ENCODE measurements at regions not wholly inside any gene's neighbourhood (a gene's known extent, or its start where the extent isn't known, plus 50 kb on each side); places are given as distances from the start of the nearest gene placed in this dataset.

- no peak for DNase-seq (ENCODE audit: extremely low spot score, unreplicated experiment)
- Mint-ChIP-seq H3K36me3 (ENCODE audit: unreplicated experiment) (peaks cover 15% of the 10 kb centered on the region), H3K27ac (ENCODE audit: unreplicated experiment) (peak overlapping the region; percentile 81), H3K9me3 (ENCODE audit: unreplicated experiment) (peaks cover 21% of the 10 kb centered on the region), H3K27me3 (ENCODE audit: unreplicated experiment) (no peaks in the 10 kb centered on the region), H3K4me3 (ENCODE audit: unreplicated experiment) (no peak overlapping the region), H3K4me1 (ENCODE audit: unreplicated experiment) (peaks cover 38% of the 10 kb centered on the region)
- TF ChIP-seq CTCF (IDR thresholded peaks at IDR 0.05) = no peak
Measured at GRCh38 chr6:74645108-74645849, 560.6 kb downstream of the COL12A1 start.

- peaks cover 2% of the 10 kb centered on the region for H3K36me3 Mint-ChIP-seq (ENCODE audit: unreplicated experiment)
- no peak for TF ChIP-seq CTCF (IDR thresholded peaks at IDR 0.05)
- DNase-seq (ENCODE audit: extremely low spot score, unreplicated experiment) = no peak
- peaks cover 4% of the 10 kb centered on the region for H3K9me3 Mint-ChIP-seq (ENCODE audit: unreplicated experiment)
- no peak overlapping the region for H3K27ac Mint-ChIP-seq (ENCODE audit: unreplicated experiment)
- H3K4me1 Mint-ChIP-seq (ENCODE audit: unreplicated experiment) = peaks cover 62% of the 10 kb centered on the region
- H3K27me3 Mint-ChIP-seq (ENCODE audit: unreplicated experiment) = no peaks in the 10 kb centered on the region
- no peak overlapping the region for H3K4me3 Mint-ChIP-seq (ENCODE audit: unreplicated experiment)
Measured at GRCh38 chr6:74642101-74642500, 563.8 kb downstream of the COL12A1 start.

- no peaks in the 10 kb centered on the region for H3K27me3 Mint-ChIP-seq (ENCODE audit: unreplicated experiment)
- peak overlapping the region; percentile 52 for H3K27ac Mint-ChIP-seq (ENCODE audit: unreplicated experiment)
- peaks cover 5% of the 10 kb centered on the region for H3K36me3 Mint-ChIP-seq (ENCODE audit: unreplicated experiment)
- H3K9me3 Mint-ChIP-seq (ENCODE audit: unreplicated experiment) = peaks cover 4% of the 10 kb centered on the region
- peaks cover 56% of the 10 kb centered on the region for H3K4me1 Mint-ChIP-seq (ENCODE audit: unreplicated experiment)
- no peak for DNase-seq (ENCODE audit: extremely low spot score, unreplicated experiment)
- TF ChIP-seq CTCF (IDR thresholded peaks at IDR 0.05) = no peak
- H3K4me3 Mint-ChIP-seq (ENCODE audit: unreplicated experiment) = no peak overlapping the region
Measured at GRCh38 chr6:74638412-74638811, 567.4 kb downstream of the COL12A1 start.

- peaks cover 37% of the 10 kb centered on the region for H3K4me1 Mint-ChIP-seq (ENCODE audit: unreplicated experiment)
- H3K36me3 Mint-ChIP-seq (ENCODE audit: unreplicated experiment) = peaks cover 11% of the 10 kb centered on the region
- no peak for DNase-seq (ENCODE audit: extremely low spot score, unreplicated experiment)
- TF ChIP-seq CTCF (IDR thresholded peaks at IDR 0.05) = no peak
- H3K4me3 Mint-ChIP-seq (ENCODE audit: unreplicated experiment) = no peak overlapping the region
- no peaks in the 10 kb centered on the region for H3K27me3 Mint-ChIP-seq (ENCODE audit: unreplicated experiment)
- H3K9me3 Mint-ChIP-seq (ENCODE audit: unreplicated experiment) = peaks cover 15% of the 10 kb centered on the region
- peak overlapping the region; percentile 35 for H3K27ac Mint-ChIP-seq (ENCODE audit: unreplicated experiment)
Measured at GRCh38 chr6:74632196-74632875, 573.5 kb downstream of the COL12A1 start.

GRCh38 chr6:74631564-74631963 is 574.3 kb downstream of the COL12A1 start:
- peaks cover 11% of the 10 kb centered on the region for H3K36me3 Mint-ChIP-seq (ENCODE audit: unreplicated experiment)
- peaks cover 40% of the 10 kb centered on the region for H3K4me1 Mint-ChIP-seq (ENCODE audit: unreplicated experiment)
- TF ChIP-seq CTCF (IDR thresholded peaks at IDR 0.05) = no peak
- H3K27me3 Mint-ChIP-seq (ENCODE audit: unreplicated experiment) = no peaks in the 10 kb centered on the region
- DNase-seq (ENCODE audit: extremely low spot score, unreplicated experiment) = no peak
- H3K9me3 Mint-ChIP-seq (ENCODE audit: unreplicated experiment) = peaks cover 15% of the 10 kb centered on the region
- H3K27ac Mint-ChIP-seq (ENCODE audit: unreplicated experiment) = peak overlapping the region; percentile 42
- no peak overlapping the region for H3K4me3 Mint-ChIP-seq (ENCODE audit: unreplicated experiment)
